ENCODE measurements at regions not wholly inside any gene's neighbourhood (a gene's known extent, or its start where the extent isn't known, plus 50 kb on each side); places are given as distances from the start of the nearest gene placed in this dataset.

DNA sequence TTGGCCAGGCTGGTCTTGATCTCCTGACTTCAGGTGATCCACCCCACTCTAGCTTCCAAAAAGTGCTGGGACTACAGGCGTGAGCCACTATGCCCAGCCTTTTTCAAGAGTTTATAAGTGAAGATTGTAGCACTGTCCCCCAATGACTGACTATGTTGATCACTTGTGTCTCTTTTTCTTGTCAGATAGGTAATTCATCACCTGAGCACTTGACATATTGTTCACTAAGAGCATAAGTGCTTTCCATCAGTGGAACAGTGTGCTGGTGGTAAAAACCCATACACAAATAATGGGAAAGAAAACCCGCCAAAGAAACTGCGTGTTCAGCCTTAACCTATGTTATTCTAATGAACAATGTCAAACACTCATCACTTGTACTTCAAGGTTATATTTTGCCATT, 414.4 kb upstream of the CDH7 start:
- no peak for DNase-seq (ENCODE audit: low spot score)
- no peak overlapping the region for H3K27ac ChIP-seq
- no peaks in the 10 kb centered on the region for H3K27me3 ChIP-seq
- no peaks in the 10 kb centered on the region for H3K4me1 ChIP-seq
- TF ChIP-seq, protein P1, sequence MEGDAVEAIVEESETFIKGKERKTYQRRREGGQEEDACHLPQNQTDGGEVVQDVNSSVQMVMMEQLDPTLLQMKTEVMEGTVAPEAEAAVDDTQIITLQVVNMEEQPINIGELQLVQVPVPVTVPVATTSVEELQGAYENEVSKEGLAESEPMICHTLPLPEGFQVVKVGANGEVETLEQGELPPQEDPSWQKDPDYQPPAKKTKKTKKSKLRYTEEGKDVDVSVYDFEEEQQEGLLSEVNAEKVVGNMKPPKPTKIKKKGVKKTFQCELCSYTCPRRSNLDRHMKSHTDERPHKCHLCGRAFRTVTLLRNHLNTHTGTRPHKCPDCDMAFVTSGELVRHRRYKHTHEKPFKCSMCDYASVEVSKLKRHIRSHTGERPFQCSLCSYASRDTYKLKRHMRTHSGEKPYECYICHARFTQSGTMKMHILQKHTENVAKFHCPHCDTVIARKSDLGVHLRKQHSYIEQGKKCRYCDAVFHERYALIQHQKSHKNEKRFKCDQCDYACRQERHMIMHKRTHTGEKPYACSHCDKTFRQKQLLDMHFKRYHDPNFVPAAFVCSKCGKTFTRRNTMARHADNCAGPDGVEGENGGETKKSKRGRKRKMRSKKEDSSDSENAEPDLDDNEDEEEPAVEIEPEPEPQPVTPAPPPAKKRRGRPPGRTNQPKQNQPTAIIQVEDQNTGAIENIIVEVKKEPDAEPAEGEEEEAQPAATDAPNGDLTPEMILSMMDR (IDR thresholded peaks at IDR 0.05), result no peak
- H3K36me3 ChIP-seq, result no peaks in the 10 kb centered on the region
- no peaks in the 10 kb centered on the region for H3K9me3 ChIP-seq
- no peak overlapping the region for H3K4me3 ChIP-seq

DNA sequence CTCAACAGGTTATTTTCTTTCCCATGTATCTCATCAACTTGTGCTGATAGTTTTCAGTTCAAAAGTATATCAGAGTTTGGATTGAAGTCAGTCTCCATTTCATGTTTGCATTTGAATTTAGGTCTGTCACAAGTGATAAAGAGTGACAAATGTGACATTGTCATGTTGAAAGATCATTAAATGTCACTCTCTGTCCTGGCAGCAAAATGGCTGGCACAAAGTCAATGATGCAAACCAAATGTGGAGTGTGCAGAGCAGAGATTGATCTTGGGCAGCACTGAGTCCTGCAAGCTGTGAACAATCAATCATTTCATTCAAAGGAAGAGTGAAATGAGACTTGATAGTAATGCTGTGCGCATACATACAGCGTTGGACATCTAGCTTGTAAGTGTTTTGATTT, 421.8 kb upstream of the CDH7 start:
- DNase-seq (ENCODE audit: low spot score), result no peak
- no peaks in the 10 kb centered on the region for H3K4me1 ChIP-seq
- H3K27me3 ChIP-seq, result no peaks in the 10 kb centered on the region
- no peak overlapping the region for H3K4me3 ChIP-seq
- no peaks in the 10 kb centered on the region for H3K36me3 ChIP-seq
- no peaks in the 10 kb centered on the region for H3K9me3 ChIP-seq
- TF ChIP-seq, protein P1 (IDR thresholded peaks at IDR 0.05), result no peak
- no peak overlapping the region for H3K27ac ChIP-seq

DNA sequence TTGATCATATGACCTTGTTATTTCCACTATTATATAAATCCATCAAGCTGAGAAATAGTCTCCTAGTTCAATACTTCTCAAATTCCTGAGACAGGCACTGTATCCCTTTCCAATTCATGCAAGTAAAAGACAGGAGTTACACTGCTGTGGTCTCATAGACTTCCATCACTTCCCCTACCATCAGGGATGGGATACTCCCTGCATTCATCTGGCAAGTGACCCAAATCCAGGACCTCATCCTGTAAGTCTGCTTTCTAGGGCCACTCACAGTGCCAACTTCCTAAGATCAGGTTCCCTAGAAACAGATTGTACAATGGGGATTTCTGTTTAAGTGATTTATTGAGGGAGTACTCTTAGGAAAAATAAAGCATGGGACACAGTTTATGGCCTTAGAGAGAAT, 424.0 kb upstream of the CDH7 start:
- no peaks in the 10 kb centered on the region for H3K9me3 ChIP-seq
- H3K36me3 ChIP-seq, result no peaks in the 10 kb centered on the region
- H3K27ac ChIP-seq, result no peak overlapping the region
- TF ChIP-seq, protein P1 (IDR thresholded peaks at IDR 0.05), result no peak
- no peaks in the 10 kb centered on the region for H3K4me1 ChIP-seq
- no peak for DNase-seq (ENCODE audit: low spot score)
- H3K27me3 ChIP-seq, result no peaks in the 10 kb centered on the region
- no peak overlapping the region for H3K4me3 ChIP-seq

DNA sequence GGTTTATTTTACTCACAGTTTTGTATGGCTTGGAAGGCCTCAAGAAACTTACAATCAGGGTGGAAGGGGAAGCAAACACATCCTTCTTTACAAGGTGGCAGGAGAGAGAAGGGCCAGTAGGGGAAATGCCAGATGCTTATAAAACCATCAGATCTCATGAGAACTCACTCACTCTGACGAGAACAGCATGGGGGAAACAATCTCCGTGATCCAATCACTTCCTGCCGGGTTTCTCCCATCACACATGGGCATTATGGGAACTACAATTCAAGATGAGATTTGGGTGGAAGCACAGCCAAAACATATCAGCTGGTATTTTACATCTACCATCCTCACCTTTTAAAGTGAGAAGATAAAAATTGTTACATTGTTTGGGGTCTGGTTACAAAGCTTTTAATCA, 427.9 kb upstream of the CDH7 start:
- no peak overlapping the region for H3K27ac ChIP-seq
- H3K4me3 ChIP-seq, result no peak overlapping the region
- no peaks in the 10 kb centered on the region for H3K36me3 ChIP-seq
- DNase-seq (ENCODE audit: low spot score), result no peak
- H3K9me3 ChIP-seq, result no peaks in the 10 kb centered on the region
- TF ChIP-seq, protein P1 (IDR thresholded peaks at IDR 0.05), result no peak
- H3K4me1 ChIP-seq, result no peaks in the 10 kb centered on the region
- H3K27me3 ChIP-seq, result no peaks in the 10 kb centered on the region

DNA sequence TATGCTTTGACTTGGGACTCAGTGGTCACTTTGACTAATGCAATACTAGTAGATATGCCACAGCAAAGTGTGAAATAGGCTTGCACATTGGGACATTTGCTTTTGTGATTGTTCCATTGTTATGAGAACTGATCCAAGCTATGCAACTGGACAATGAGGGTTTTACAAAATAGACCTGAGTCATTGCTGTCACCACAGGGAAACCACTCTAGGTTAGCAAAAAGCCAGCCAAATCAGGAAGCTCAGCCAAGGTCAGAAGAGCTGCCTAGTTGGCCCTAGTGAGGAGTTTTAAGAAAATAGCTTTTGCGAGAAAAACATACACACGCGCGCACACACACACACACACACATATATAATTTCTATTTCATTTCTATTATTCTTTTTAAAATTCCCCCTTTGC, 452.4 kb upstream of the CDH7 start:
- Histone ChIP-seq H3K4me3 (no peak overlapping the region), H3K4me1 (no peaks in the 10 kb centered on the region), H3K27ac (no peak overlapping the region), H3K27me3 (no peaks in the 10 kb centered on the region), H3K9me3 (no peaks in the 10 kb centered on the region), H3K36me3 (no peaks in the 10 kb centered on the region)
- TF ChIP-seq, protein P1 (IDR thresholded peaks at IDR 0.05), result no peak
- DNase-seq (ENCODE audit: low spot score), result no peak

DNA sequence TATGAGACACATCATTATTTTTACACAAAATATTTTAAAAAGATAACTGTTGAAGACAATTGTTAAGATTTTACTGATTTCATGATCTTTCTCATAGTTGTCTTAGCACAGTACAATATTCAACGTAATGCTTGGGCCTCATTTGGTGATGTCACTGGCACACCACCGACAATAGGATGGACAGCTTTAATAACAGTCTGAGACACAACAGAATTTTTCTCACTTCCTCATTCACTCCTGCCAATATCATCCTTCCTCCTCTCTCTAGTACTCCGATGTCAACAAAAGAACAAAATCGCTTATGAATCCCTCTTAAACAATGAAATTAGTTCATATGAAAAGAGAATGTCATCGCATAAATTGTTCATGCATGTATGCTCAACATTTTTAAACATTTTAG, 461.9 kb upstream of the CDH7 start:
- Histone ChIP-seq H3K4me1 (no peaks in the 10 kb centered on the region), H3K4me3 (no peak overlapping the region), H3K9me3 (no peaks in the 10 kb centered on the region), H3K36me3 (no peaks in the 10 kb centered on the region), H3K27ac (no peak overlapping the region), H3K27me3 (no peaks in the 10 kb centered on the region)
- DNase-seq (ENCODE audit: low spot score), result no peak
- TF ChIP-seq, protein P1 (IDR thresholded peaks at IDR 0.05), result no peak

Measured in right atrium auricular region (tissue), 2 donors.